ENCODE measurements at regions not wholly inside any gene's neighbourhood (a gene's known extent, or its start where the extent isn't known, plus 50 kb on each side); places are given as distances from the start of the nearest gene placed in this dataset.

DNA sequence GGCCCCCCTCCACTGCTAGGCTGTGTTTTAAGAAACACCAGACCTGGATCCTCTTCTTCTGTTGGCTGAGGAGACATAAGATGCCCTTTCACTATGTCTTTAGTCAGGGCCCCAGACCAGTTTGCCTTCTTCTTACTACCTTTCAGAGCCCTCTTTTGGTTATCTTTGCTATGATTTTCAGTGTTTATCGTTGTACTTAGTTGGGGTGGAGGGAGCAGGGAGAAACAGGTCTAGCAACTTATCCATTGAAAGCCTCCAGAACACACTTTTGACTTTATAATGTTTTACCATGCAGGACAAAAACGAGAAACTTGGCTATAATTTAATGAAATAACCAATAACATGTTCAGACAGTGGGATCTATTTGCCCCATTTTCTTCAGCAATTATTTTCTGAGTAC is 525.2 kb downstream of the TNS3 start:
- no peak overlapping the region for H2BK120ac ChIP-seq (replicated peaks; ENCODE audit: low read depth, low read length)
- H2AFZ ChIP-seq (ENCODE audit: low read length): no peak overlapping the region
- no peak overlapping the region for H3K4ac ChIP-seq (replicated peaks; ENCODE audit: insufficient read length, low read depth, low read length)
- H3K36me3 ChIP-seq (ENCODE audit: control insufficient read depth in 2 of 4, insufficient read depth in 4 of 4, low read length in 3 of 4): no peaks in the 10 kb centered on the region
- H2AK5ac ChIP-seq (ENCODE audit: low read depth, low read length): no peak overlapping the region
- no peaks in the 10 kb centered on the region for H3K27me3 ChIP-seq (replicated peaks in 1 of 4; ENCODE audit: control insufficient read depth in 3 of 4, extremely low read depth in 1 of 4, insufficient read depth in 3 of 4, low read length in 3 of 4)
- H3K9me3 ChIP-seq (ENCODE audit: insufficient read depth in 2 of 2, low read depth in 1 of 2, low read length in 1 of 2): no peaks in the 10 kb centered on the region
- no peak overlapping the region for H2BK12ac ChIP-seq (ENCODE audit: low read depth, low read length)
- H4K20me1 ChIP-seq (replicated peaks in 1 of 2; ENCODE audit: control insufficient read depth in 1 of 2, insufficient read depth in 2 of 2, low read length in 2 of 2): no peaks in the 10 kb centered on the region
- H3K79me2 ChIP-seq (ENCODE audit: control insufficient read depth in 1 of 2, insufficient read depth in 2 of 2, low read length in 2 of 2): no peaks in the 10 kb centered on the region
- POLR2A ChIA-PET (ENCODE audit: partially characterized antibody): no interaction called here
- no peak overlapping the region for H4K5ac ChIP-seq (ENCODE audit: insufficient read length, low read depth, low read length)
- CTCF ChIA-PET (ENCODE audit: partially characterized antibody): no interaction called here
- no peak for FAIRE-seq
- no peak overlapping the region for H2BK5ac ChIP-seq (ENCODE audit: low read depth, low read length)
- no peak overlapping the region for H4K91ac ChIP-seq (replicated peaks; ENCODE audit: insufficient read length, low read length)
- no peak overlapping the region for H3K56ac ChIP-seq (replicated peaks; ENCODE audit: insufficient read length, low read depth, low read length)
- no peak overlapping the region for H3K14ac ChIP-seq (ENCODE audit: insufficient read length)
- no peaks in the 10 kb centered on the region for H3K23me2 ChIP-seq (ENCODE audit: low read depth, low read length)
- no peak overlapping the region for H3K18ac ChIP-seq (ENCODE audit: extremely low read depth, low read length)
- no peak overlapping the region for H3K9ac ChIP-seq (replicated peaks in 1 of 4; ENCODE audit: extremely low read depth in 1 of 4, low read depth in 3 of 4, low read length in 3 of 4)
- H3K23ac ChIP-seq (ENCODE audit: insufficient read length): no peak overlapping the region
- no peak overlapping the region for H2BK20ac ChIP-seq (ENCODE audit: low read length)
- H3K4me1 ChIP-seq (replicated peaks in 1 of 4; ENCODE audit: control insufficient read depth in 3 of 4, insufficient read depth in 4 of 4, low read length in 3 of 4): no peaks in the 10 kb centered on the region
- H3K4me2 ChIP-seq (ENCODE audit: insufficient read depth in 1 of 2, low read depth in 2 of 2, low read length in 2 of 2): no peak overlapping the region
- no peak overlapping the region for H3K4me3 ChIP-seq (ENCODE audit: extremely low read depth in 1 of 4, insufficient read depth in 2 of 4, low read depth in 3 of 4, low read length in 4 of 4)
- 84% methylated on average over 2 of the region's 2 CpGs; no CpG with 5 or more reads in 1 of the 2 experiments for WGBS, 2 experiments (ENCODE audit: extremely low coverage in 1 of 2, insufficient coverage in 1 of 2, insufficient read length in 1 of 2, insufficient replicate concordance in 2 of 2, low coverage in 1 of 2, low lambda C conversion rate in 2 of 2, missing lambda C conversion rate in 1 of 2)
- no peaks in the 10 kb centered on the region for H3K79me1 ChIP-seq (ENCODE audit: low read depth, low read length)
- no peak overlapping the region for H3K27ac ChIP-seq (ENCODE audit: low read depth, low read length)
- no peak overlapping the region for H4K8ac ChIP-seq (ENCODE audit: extremely low read depth, insufficient read depth, low read length)
- no peak overlapping the region for H2BK15ac ChIP-seq (ENCODE audit: low read length)
- DNase-seq (ENCODE audit: low read depth in 1 of 2, low spot score in 2 of 2): no peak
- no peak for TF ChIP-seq SUZ12 (IDR thresholded peaks at IDR 0.05; ENCODE audit: low read length)
- no peak for TF ChIP-seq MAFK (IDR thresholded peaks at IDR 0.05; ENCODE audit: low read depth, low read length)
- TF ChIP-seq, protein P1, sequence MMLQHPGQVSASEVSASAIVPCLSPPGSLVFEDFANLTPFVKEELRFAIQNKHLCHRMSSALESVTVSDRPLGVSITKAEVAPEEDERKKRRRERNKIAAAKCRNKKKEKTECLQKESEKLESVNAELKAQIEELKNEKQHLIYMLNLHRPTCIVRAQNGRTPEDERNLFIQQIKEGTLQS (IDR thresholded peaks at IDR 0.05; ENCODE audit: insufficient read depth, low read depth, low read length): no peak
- TF ChIP-seq YY1 (IDR thresholded peaks at IDR 0.05; ENCODE audit: low read depth, low read length): no peak
- TF ChIP-seq JUN (IDR thresholded peaks at IDR 0.05; ENCODE audit: low read depth, low read length): no peak
- no peak for TF ChIP-seq SAP30 (IDR thresholded peaks at IDR 0.05; ENCODE audit: insufficient read depth, insufficient replicate concordance, low read length)
- no peak for TF ChIP-seq RNF2 (IDR thresholded peaks at IDR 0.05; ENCODE audit: borderline replicate concordance, low read depth, low read length, missing control alignments, poor library complexity, severe bottlenecking)
- TF ChIP-seq SP4 (IDR thresholded peaks at IDR 0.05; ENCODE audit: low read length): no peak
- TF ChIP-seq, protein P2, sequence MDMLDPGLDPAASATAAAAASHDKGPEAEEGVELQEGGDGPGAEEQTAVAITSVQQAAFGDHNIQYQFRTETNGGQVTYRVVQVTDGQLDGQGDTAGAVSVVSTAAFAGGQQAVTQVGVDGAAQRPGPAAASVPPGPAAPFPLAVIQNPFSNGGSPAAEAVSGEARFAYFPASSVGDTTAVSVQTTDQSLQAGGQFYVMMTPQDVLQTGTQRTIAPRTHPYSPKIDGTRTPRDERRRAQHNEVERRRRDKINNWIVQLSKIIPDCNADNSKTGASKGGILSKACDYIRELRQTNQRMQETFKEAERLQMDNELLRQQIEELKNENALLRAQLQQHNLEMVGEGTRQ (IDR thresholded peaks at IDR 0.05; ENCODE audit: low read length): no peak
- TF ChIP-seq CHD2 (IDR thresholded peaks at IDR 0.05; ENCODE audit: low read length): no peak
- TF ChIP-seq BACH1 (IDR thresholded peaks at IDR 0.05; ENCODE audit: low read length): no peak
- no peak for TF ChIP-seq GABPA (IDR thresholded peaks at IDR 0.05; ENCODE audit: borderline replicate concordance, insufficient read depth, low read length)
- no peak for TF ChIP-seq RBBP5 (IDR thresholded peaks at IDR 0.05; ENCODE audit: borderline replicate concordance, low read depth, low read length)
- no peak for TF ChIP-seq TEAD4 (IDR thresholded peaks at IDR 0.05; ENCODE audit: low read depth, low read length)

Data from H1 (cell line).